CD14-positive monocyte (primary cell): ENCODE measurements at regions not wholly inside any gene's neighbourhood (a gene's known extent, or its start where the extent isn't known, plus 50 kb on each side); places are given as distances from the start of the nearest gene placed in this dataset.

Source experiments
- DNase-seq, 3 donors: peaks; one replicate each; pipeline ENCODE4 v3.0.0-alpha.2; 2011 to 2022
- H2AFZ ChIP-seq: 2 replicates; pipeline ENCODE4 v1.6.0; 2012; ENCODE audit warnings: mild to moderate bottlenecking, low read depth, low read length, inconsistent platforms; ENCODE audit not compliant: insufficient read depth, poor library complexity, severe bottlenecking
- H3K27ac ChIP-seq, 2 donors: 1 replicate in 1 of 2; 2 replicates in 1 of 2; pipeline ENCODE4 v1.5.1; 2012 to 2013; ENCODE audit warnings: low read length in 2 of 2, control low read depth in 1 of 2, inconsistent platforms in 1 of 2, low read depth in 1 of 2, mild to moderate bottlenecking in 1 of 2
- H3K27me3 ChIP-seq, 2 donors: one replicate each; pipeline versions ENCODE4 v1.6.0 to v1.6.1; 2011 to 2013; ENCODE audit warnings: low read length in 2 of 2; ENCODE audit not compliant: control insufficient read depth in 2 of 2, insufficient read depth in 2 of 2
- H3K36me3 ChIP-seq, 2 donors: replicated peaks in 1 of 2; 1 replicate in 1 of 2; 2 replicates in 1 of 2; pipeline versions ENCODE4 v1.5.1 to v1.6.1; 2012 to 2013; ENCODE audit warnings: low read length in 2 of 2, control low read depth in 1 of 2, inconsistent platforms in 1 of 2, mild to moderate bottlenecking in 1 of 2; ENCODE audit not compliant: insufficient read depth in 2 of 2, control insufficient read depth in 1 of 2
- H3K4me1 ChIP-seq, 2 donors: 1 replicate in 1 of 2; 2 replicates in 1 of 2; pipeline versions ENCODE4 v1.5.1 to v1.6.1; 2012 to 2013; ENCODE audit warnings: low read length in 2 of 2, control low read depth in 1 of 2, inconsistent platforms in 1 of 2, mild to moderate bottlenecking in 1 of 2, moderate library complexity in 1 of 2; ENCODE audit not compliant: insufficient read depth in 2 of 2, control insufficient read depth in 1 of 2
- H3K4me2 ChIP-seq: replicated peaks from 2 replicates; pipeline ENCODE3; 2012; ENCODE audit warnings: low read length, moderate library complexity, mild to moderate bottlenecking; ENCODE audit not compliant: poor library complexity, severe bottlenecking; ENCODE audit errors: extremely low read depth
- H3K4me3 ChIP-seq, 3 experiments: fragments of 200-600 bp in 1 of 3; sonication (generic) in 1 of 3; replicated peaks in 1 of 3; 1 replicate in 2 of 3; 2 replicates in 1 of 3; pipeline ENCODE4 v1.5.1; 2011 to 2013; ENCODE audit warnings: low read length in 3 of 3, mild to moderate bottlenecking in 3 of 3, control low read depth in 2 of 3, low read depth in 2 of 3, inconsistent platforms in 1 of 3, moderate library complexity in 1 of 3
- H3K79me2 ChIP-seq: 2 replicates; pipeline ENCODE4 v1.6.0; 2012; ENCODE audit warnings: mild to moderate bottlenecking, control low read depth, inconsistent platforms, low read length, moderate library complexity; ENCODE audit not compliant: insufficient read depth
- H3K9ac ChIP-seq: 2 replicates; pipeline ENCODE4 v1.6.0; 2017; ENCODE audit warnings: low read length, mild to moderate bottlenecking; ENCODE audit not compliant: insufficient read depth, poor library complexity, severe bottlenecking
- H3K9me3 ChIP-seq, 2 donors: replicated peaks in 1 of 2; 1 replicate in 1 of 2; 2 replicates in 1 of 2; pipeline versions ENCODE4 v1.5.1 to v1.6.1; 2012 to 2013; ENCODE audit warnings: low read length in 2 of 2, control low read depth in 1 of 2; ENCODE audit not compliant: control insufficient read depth in 1 of 2, insufficient read depth in 1 of 2
- H4K20me1 ChIP-seq: 2 replicates; pipeline ENCODE4 v1.6.0; 2012; ENCODE audit warnings: mild to moderate bottlenecking, low read length, control low read depth, moderate library complexity; ENCODE audit not compliant: insufficient read depth
- H3K27ac Mint-ChIP-seq, 7 donors: one replicate each; pipeline ENCODE4 v1.8.0; 2020; ENCODE audit warnings: mild to moderate bottlenecking in 7 of 7, mixed read lengths in 7 of 7, moderate library complexity in 6 of 7, inconsistent platforms in 2 of 7
- H3K27me3 Mint-ChIP-seq, 3 donors: one replicate each; pipeline ENCODE4 v1.8.0; 2021 to 2022; ENCODE audit warnings: low read depth in 3 of 3, mild to moderate bottlenecking in 3 of 3, mixed read lengths in 3 of 3, moderate library complexity in 3 of 3, inconsistent platforms in 1 of 3
- H3K36me3 Mint-ChIP-seq, 2 donors: one replicate each; pipeline ENCODE4 v1.8.0; 2020; ENCODE audit warnings: mixed read lengths in 2 of 2, inconsistent platforms in 1 of 2, mild to moderate bottlenecking in 1 of 2
- H3K4me1 Mint-ChIP-seq: one replicate; pipeline ENCODE4 v1.8.0; 2020; ENCODE audit warnings: mild to moderate bottlenecking, mixed read lengths
- H3K4me3 Mint-ChIP-seq, 2 donors: one replicate each; pipeline ENCODE4 v1.8.0; 2020; ENCODE audit warnings: mild to moderate bottlenecking in 2 of 2, mixed read lengths in 2 of 2, moderate library complexity in 1 of 2
- H3K9me3 Mint-ChIP-seq, 7 donors: one replicate each; pipeline ENCODE4 v1.8.0; 2020 to 2022; ENCODE audit warnings: mixed read lengths in 7 of 7, mild to moderate bottlenecking in 6 of 7, moderate library complexity in 6 of 7, inconsistent platforms in 2 of 7
- WGBS: methylation state at CpG from one replicate; pipeline ENCODE4 v1.1.5; 2013; ENCODE audit warnings: missing lambda C conversion rate; ENCODE audit not compliant: insufficient coverage; 5-methylcytosine and 5-hydroxymethylcytosine counted together
- intact Hi-C, 2 donors: fragments of 100-400 bp; cut with micrococcal nuclease; formaldehyde crosslinking; loops; one replicate each; pipeline versions ENCODE4 v1.15.0 to v1.15.1; 2023
- TF ChIP-seq, protein P1 (sequence below): fragments of 200-600 bp; IDR thresholded peaks from one replicate; pipeline ENCODE4 v1.8.0; 2022; ENCODE audit warnings: antibody characterized with exemption, mild to moderate bottlenecking

DNA sequence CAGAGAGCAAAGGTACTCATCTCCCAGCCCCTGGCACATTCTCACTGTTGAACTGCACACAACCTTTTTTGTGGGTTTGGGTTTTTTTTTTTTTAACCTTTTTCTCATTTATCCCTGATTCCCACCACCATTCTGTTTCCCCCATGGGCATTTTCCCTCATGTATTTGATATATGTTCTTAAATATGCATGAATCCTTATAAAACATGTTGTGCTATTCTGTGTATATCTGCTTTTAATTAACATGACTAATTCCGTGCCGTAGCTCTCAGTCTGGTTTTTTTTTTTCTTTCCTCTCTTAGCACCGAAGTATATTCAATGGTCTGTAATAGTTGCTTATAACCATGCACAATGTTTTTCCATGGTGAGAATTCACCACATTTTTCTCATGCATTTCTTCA is 204.5 kb downstream of the RGS3 start:
- no peaks in the 10 kb centered on the region for H4K20me1 ChIP-seq
- H2AFZ ChIP-seq: no peak overlapping the region
- intact Hi-C loops: no loop called here
- H3K4me1 ChIP-seq: no peaks in the 10 kb centered on the region
- TF ChIP-seq, protein P1, sequence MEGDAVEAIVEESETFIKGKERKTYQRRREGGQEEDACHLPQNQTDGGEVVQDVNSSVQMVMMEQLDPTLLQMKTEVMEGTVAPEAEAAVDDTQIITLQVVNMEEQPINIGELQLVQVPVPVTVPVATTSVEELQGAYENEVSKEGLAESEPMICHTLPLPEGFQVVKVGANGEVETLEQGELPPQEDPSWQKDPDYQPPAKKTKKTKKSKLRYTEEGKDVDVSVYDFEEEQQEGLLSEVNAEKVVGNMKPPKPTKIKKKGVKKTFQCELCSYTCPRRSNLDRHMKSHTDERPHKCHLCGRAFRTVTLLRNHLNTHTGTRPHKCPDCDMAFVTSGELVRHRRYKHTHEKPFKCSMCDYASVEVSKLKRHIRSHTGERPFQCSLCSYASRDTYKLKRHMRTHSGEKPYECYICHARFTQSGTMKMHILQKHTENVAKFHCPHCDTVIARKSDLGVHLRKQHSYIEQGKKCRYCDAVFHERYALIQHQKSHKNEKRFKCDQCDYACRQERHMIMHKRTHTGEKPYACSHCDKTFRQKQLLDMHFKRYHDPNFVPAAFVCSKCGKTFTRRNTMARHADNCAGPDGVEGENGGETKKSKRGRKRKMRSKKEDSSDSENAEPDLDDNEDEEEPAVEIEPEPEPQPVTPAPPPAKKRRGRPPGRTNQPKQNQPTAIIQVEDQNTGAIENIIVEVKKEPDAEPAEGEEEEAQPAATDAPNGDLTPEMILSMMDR: no peak
- Mint-ChIP-seq H3K27me3 (peaks cover 0 to 6% (median 3%) of the 10 kb centered on the region in 3 donors), H3K4me3 (no peak overlapping the region), H3K9me3 (peaks cover 0 to 4% (median 2%) of the 10 kb centered on the region in 7 donors), H3K4me1 (peaks cover 3% of the 10 kb centered on the region), H3K27ac (no peak overlapping the region), H3K36me3 (no peaks in the 10 kb centered on the region)
- H3K27me3 ChIP-seq: no peaks in the 10 kb centered on the region
- no peaks in the 10 kb centered on the region for H3K9me3 ChIP-seq
- H3K4me2 ChIP-seq: no peak overlapping the region
- no peak for DNase-seq
- no CpG with 5 or more reads among the region's 3 CpGs for WGBS
- no peaks in the 10 kb centered on the region for H3K36me3 ChIP-seq
- H3K9ac ChIP-seq: no peak overlapping the region
- H3K79me2 ChIP-seq: no peaks in the 10 kb centered on the region
- no peak overlapping the region for H3K27ac ChIP-seq
- H3K4me3 ChIP-seq: no peak overlapping the region

DNA sequence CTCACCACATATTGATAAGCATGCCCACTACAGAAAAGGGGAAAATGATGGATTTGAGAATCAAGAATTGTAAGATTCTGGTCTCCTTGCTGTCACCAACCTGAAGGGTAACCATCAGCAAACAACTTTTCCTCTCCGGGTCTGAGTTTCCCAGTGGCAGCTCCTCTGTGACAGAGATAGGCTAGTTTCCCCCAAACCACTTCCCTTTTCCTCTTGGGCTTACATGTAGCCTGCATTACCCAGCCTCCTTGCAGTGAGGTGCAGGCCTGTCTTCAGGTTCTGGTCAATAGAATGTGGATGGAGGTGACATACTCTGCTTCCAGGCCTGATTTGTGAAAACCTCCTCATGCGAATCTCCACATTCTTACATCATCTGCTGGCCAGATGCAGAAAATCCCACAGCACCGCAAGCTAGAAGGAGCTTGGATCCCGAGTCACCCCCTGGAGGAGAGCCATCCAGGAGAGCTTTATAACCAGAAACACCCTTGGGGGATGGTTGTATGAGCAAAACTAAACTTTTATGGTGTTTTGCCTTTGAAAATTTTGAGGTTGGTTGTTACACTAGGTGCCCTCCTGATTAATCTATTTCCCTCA is 206.1 kb downstream of the RGS3 start:
- intact Hi-C loops: no loop called here
- H3K27me3 Mint-ChIP-seq: peaks cover 0 to 7% (median 7%) of the 10 kb centered on the region in 3 donors

More for the DNA sequence above, 206.1 kb downstream of the RGS3 start:
- Mint-ChIP-seq H3K36me3 (no peaks in the 10 kb centered on the region), H3K4me3 (no peak overlapping the region), H3K27ac (no peak overlapping the region), H3K4me1 (peaks cover 3% of the 10 kb centered on the region), H3K9me3 (peaks cover 0 to 4% (median 2%) of the 10 kb centered on the region in 7 donors)
- H3K4me3 ChIP-seq: no peak overlapping the region
- H2AFZ ChIP-seq: no peak overlapping the region
- no peaks in the 10 kb centered on the region for H3K79me2 ChIP-seq
- H3K4me2 ChIP-seq: no peak overlapping the region
- no peak overlapping the region for H3K27ac ChIP-seq
- TF ChIP-seq, protein P1: no peak
- H4K20me1 ChIP-seq: no peaks in the 10 kb centered on the region
- H3K9ac ChIP-seq: no peak overlapping the region
- H3K9me3 ChIP-seq: no peaks in the 10 kb centered on the region
- H3K4me1 ChIP-seq: no peaks in the 10 kb centered on the region
- no CpG with 5 or more reads among the region's 4 CpGs for WGBS
- H3K27me3 ChIP-seq: no peaks in the 10 kb centered on the region
- H3K36me3 ChIP-seq: no peaks in the 10 kb centered on the region
- DNase-seq: no peak
